PC-3 (cell line): ENCODE measurements at regions not wholly inside any gene's neighbourhood (a gene's known extent, or its start where the extent isn't known, plus 50 kb on each side); places are given as distances from the start of the nearest gene placed in this dataset.

ENCODE experiments used
- EZH2 ChIP-seq: fragments of 300-600 bp; sonication (generic); IDR thresholded peaks from one replicate; pipeline ENCODE4 v1.6.1; 2017; ENCODE audit warnings: antibody characterized with exemption, mild to moderate bottlenecking, low read length; ENCODE audit not compliant: unreplicated experiment
- EZH2phosphoT487 ChIP-seq: fragments of 300-600 bp; sonication (generic); IDR thresholded peaks from 2 replicates; pipeline ENCODE4 v1.6.1; 2018; ENCODE audit warnings: mild to moderate bottlenecking, antibody characterized with exemption, low read length, borderline replicate concordance
- TF ChIP-seq, protein P1 (sequence below): fragments of 300-600 bp; sonication (generic); conservative IDR thresholded peaks from 2 replicates; pipeline ENCODE4 v1.5.1; 2017; ENCODE audit warnings: antibody characterized with exemption, low read depth, mild to moderate bottlenecking, low read length

DNA sequence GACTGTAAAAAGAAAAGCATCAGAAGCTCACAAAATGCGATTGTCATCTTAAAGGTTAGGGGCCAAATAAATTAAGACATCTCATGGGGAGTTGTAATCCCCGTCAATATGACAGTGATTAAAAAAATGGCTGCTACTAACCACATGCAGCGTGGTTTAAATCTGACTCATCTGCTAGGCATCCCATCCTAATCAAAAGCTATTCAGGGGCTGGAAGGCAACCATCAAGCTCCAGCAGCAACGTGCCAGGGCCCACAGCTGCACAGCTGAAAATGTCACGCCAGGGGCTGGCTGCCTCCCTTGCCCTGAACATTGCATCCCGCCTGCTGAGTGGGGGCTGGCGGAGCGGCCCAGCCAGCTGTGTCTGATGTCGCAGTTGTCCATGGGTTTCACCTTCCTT is 66.3 kb upstream of the FRMD4A start:
- TF ChIP-seq, protein P1, sequence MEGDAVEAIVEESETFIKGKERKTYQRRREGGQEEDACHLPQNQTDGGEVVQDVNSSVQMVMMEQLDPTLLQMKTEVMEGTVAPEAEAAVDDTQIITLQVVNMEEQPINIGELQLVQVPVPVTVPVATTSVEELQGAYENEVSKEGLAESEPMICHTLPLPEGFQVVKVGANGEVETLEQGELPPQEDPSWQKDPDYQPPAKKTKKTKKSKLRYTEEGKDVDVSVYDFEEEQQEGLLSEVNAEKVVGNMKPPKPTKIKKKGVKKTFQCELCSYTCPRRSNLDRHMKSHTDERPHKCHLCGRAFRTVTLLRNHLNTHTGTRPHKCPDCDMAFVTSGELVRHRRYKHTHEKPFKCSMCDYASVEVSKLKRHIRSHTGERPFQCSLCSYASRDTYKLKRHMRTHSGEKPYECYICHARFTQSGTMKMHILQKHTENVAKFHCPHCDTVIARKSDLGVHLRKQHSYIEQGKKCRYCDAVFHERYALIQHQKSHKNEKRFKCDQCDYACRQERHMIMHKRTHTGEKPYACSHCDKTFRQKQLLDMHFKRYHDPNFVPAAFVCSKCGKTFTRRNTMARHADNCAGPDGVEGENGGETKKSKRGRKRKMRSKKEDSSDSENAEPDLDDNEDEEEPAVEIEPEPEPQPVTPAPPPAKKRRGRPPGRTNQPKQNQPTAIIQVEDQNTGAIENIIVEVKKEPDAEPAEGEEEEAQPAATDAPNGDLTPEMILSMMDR = no peak
- no peak for TF ChIP-seq EZH2phosphoT487
- no peak for TF ChIP-seq EZH2
